ENCODE measurements at regions not wholly inside any gene's neighbourhood (a gene's known extent, or its start where the extent isn't known, plus 50 kb on each side); places are given as distances from the start of the nearest gene placed in this dataset.

GRCh38 chr5:3751846-3752245 lies 156.2 kb downstream of the IRX1 start:
- H3K79me2 ChIP-seq (ENCODE audit: insufficient read depth, low read length), result no peaks in the 10 kb centered on the region
- no peak overlapping the region for H3T11ph ChIP-seq (ENCODE audit: low read length)
- H3K4me1 Mint-ChIP-seq, result peaks cover 12 to 15% of the 10 kb centered on the region in 2 experiments
- no peaks in the 10 kb centered on the region for H3K79me1 ChIP-seq (ENCODE audit: insufficient read depth, low read depth, low read length, poor library complexity, severe bottlenecking)
- H3K18ac ChIP-seq (ENCODE audit: insufficient read length, low read depth, low read length), result no peak overlapping the region
- H3K9me3 ChIP-seq (ENCODE audit: control insufficient read depth, low read depth, low read length), result no peaks in the 10 kb centered on the region
- no peak overlapping the region for H3K27ac Mint-ChIP-seq
- peaks cover 5 to 18% (median 7%) of the 10 kb centered on the region in 3 experiments for H3K36me3 Mint-ChIP-seq (ENCODE audit: insufficient read depth in 1 of 3, low read depth in 3 of 3)
- no peak overlapping the region for H2BK15ac ChIP-seq (ENCODE audit: low read depth, low read length)
- H2BK120ac ChIP-seq (ENCODE audit: low read depth, low read length, poor library complexity, severe bottlenecking), result no peak overlapping the region
- no peak overlapping the region for H2AFZ ChIP-seq (ENCODE audit: low read length)
- no peak overlapping the region for H2BK12ac ChIP-seq (ENCODE audit: insufficient read length, low read depth, low read length)
- H2BK5ac ChIP-seq (ENCODE audit: insufficient read length, low read length), result no peak overlapping the region
- WGBS (ENCODE audit: extremely low coverage, insufficient read length, low lambda C conversion rate), result no CpG with 5 or more reads among the region's 2 CpGs
- H3K4ac ChIP-seq (ENCODE audit: low read depth, low read length), result no peak overlapping the region
- peaks cover 4% of the 10 kb centered on the region; the same call in 1 of the 2 replicates for H3K4me1 ChIP-seq (ENCODE audit: insufficient read depth, low read length)
- H4K20me1 ChIP-seq (ENCODE audit: control insufficient read depth, insufficient read depth, insufficient read length), result no peaks in the 10 kb centered on the region
- TF ChIP-seq CTCF (conservative IDR thresholded peaks at IDR 0.05), result no peak
- H4K8ac ChIP-seq (replicated peaks; ENCODE audit: insufficient read length, low read depth, low read length), result no peak overlapping the region
- no peak overlapping the region for H4K5ac ChIP-seq (ENCODE audit: insufficient read length, low read depth, low read length)
- H3K23me2 ChIP-seq (ENCODE audit: insufficient read length, low read depth, low read length, poor library complexity, severe bottlenecking), result no peaks in the 10 kb centered on the region
- H4K91ac ChIP-seq (ENCODE audit: insufficient read length, low read depth, low read length), result no peak overlapping the region
- H3K4me2 ChIP-seq (ENCODE audit: insufficient read depth, insufficient read length, low read length), result no peak overlapping the region
- H3K27me3 Mint-ChIP-seq (ENCODE audit: low read depth), result no peaks in the 10 kb centered on the region; the same call in none of the 2 replicates
- no peaks in the 10 kb centered on the region for H3K27me3 ChIP-seq (ENCODE audit: insufficient read depth, low read length)
- no peak overlapping the region for H3K56ac ChIP-seq (ENCODE audit: insufficient read length, low read depth, low read length)
- DNase-seq, result no peak
- H3K23ac ChIP-seq (ENCODE audit: insufficient read length, low read depth, low read length), result no peak overlapping the region
- H3K27ac ChIP-seq (ENCODE audit: insufficient read length, low read depth, low read length), result no peak overlapping the region
- no peak overlapping the region for H2AK5ac ChIP-seq (ENCODE audit: insufficient read length, low read length)
- peaks cover 21 to 26% of the 10 kb centered on the region in 2 experiments for H3K9me3 Mint-ChIP-seq
- no peak overlapping the region for H2BK20ac ChIP-seq (ENCODE audit: low read depth, low read length, poor library complexity, severe bottlenecking)
- no peak overlapping the region for H3K14ac ChIP-seq (ENCODE audit: insufficient read depth, low read length)
- no peak overlapping the region for H3K9ac ChIP-seq (ENCODE audit: extremely low read depth, insufficient read length, low read length)
- H3K4me3 Mint-ChIP-seq, result no peak overlapping the region

Data from H9 (cell line).